ENCODE measurements at regions not wholly inside any gene's neighbourhood (a gene's known extent, or its start where the extent isn't known, plus 50 kb on each side); places are given as distances from the start of the nearest gene placed in this dataset.

DNA sequence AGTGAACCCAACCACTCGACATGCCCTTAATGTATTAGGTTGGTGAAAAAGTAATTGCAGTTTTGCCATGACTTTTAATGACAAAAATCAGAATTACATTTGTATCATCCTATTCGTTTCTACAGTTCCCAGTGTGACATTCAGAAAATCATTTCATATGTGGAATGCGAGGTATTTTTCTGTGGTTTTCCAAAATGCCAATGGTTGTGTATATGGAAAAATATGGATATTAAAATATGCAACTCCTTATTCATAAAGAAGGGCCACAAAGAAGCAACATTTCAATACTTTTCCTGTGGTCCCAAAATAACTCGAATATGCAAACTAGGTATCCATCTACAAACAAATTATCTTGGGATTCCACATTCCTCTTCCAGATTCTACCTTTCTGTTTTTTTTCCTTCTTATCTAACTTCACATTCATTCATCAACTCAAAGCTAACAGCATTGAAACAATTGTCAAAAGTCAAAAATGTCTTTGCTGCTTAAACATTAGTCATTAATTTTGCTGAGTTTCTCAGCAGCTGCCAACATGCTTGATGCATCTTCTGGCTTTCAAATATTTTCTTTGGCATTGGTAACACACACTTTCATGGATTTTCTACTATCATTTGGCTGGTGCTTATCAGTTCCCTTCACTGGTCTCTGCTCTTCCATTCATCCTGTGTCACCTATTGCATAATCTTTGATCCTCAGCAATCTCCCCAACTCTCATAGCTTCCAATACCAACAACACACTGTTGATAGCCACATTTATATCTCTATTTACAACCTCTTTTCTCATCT is 1445.4 kb downstream of the EFNB2 start:
- DNase-seq (ENCODE audit: low read depth): no peak

DNA sequence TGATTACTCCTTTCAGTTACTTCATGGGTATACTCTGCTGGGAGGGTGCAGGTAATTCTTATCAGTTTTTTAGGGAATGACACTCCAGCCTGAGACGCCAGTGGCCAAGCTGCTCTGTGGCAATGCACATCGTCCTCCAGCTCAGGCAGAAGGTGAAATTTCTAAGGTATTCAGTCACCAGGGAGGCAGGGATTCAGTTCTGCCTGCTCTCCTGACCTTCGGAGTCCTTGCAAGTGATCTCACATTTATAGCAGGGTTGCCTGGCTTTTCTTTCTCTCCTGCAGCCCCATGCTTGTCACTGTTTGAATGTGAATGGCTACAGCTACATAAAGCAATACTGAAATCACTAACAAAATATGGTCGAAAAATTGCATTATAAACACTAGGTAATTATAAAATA is 1447.5 kb downstream of the EFNB2 start:
- no peak overlapping the region for H3K4me3 ChIP-seq (ENCODE audit: low read depth, low read length)
- DNase-seq (ENCODE audit: low read depth): no peak
- no peak for TF ChIP-seq POLR2A (IDR thresholded peaks at IDR 0.05; ENCODE audit: extremely low read depth, insufficient read length)
- TF ChIP-seq, protein P1, sequence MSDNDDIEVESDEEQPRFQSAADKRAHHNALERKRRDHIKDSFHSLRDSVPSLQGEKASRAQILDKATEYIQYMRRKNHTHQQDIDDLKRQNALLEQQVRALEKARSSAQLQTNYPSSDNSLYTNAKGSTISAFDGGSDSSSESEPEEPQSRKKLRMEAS (IDR thresholded peaks at IDR 0.05; ENCODE audit: low read depth, low read length): no peak
- TF ChIP-seq, protein P2, sequence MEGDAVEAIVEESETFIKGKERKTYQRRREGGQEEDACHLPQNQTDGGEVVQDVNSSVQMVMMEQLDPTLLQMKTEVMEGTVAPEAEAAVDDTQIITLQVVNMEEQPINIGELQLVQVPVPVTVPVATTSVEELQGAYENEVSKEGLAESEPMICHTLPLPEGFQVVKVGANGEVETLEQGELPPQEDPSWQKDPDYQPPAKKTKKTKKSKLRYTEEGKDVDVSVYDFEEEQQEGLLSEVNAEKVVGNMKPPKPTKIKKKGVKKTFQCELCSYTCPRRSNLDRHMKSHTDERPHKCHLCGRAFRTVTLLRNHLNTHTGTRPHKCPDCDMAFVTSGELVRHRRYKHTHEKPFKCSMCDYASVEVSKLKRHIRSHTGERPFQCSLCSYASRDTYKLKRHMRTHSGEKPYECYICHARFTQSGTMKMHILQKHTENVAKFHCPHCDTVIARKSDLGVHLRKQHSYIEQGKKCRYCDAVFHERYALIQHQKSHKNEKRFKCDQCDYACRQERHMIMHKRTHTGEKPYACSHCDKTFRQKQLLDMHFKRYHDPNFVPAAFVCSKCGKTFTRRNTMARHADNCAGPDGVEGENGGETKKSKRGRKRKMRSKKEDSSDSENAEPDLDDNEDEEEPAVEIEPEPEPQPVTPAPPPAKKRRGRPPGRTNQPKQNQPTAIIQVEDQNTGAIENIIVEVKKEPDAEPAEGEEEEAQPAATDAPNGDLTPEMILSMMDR (IDR thresholded peaks at IDR 0.05; ENCODE audit: low read depth, low read length): no peak
- no peak for TF ChIP-seq MYC (IDR thresholded peaks at IDR 0.05; ENCODE audit: low read depth, low read length)

More for the DNA sequence above, 1445.4 kb downstream of the EFNB2 start:
- H3K4me3 ChIP-seq (ENCODE audit: low read depth, low read length): no peak overlapping the region
- TF ChIP-seq, protein P2 (IDR thresholded peaks at IDR 0.05; ENCODE audit: low read depth, low read length): no peak
- TF ChIP-seq MYC (IDR thresholded peaks at IDR 0.05; ENCODE audit: low read depth, low read length): no peak
- TF ChIP-seq, protein P1 (IDR thresholded peaks at IDR 0.05; ENCODE audit: low read depth, low read length): no peak
- no peak for TF ChIP-seq POLR2A (IDR thresholded peaks at IDR 0.05; ENCODE audit: extremely low read depth, insufficient read length)

DNA sequence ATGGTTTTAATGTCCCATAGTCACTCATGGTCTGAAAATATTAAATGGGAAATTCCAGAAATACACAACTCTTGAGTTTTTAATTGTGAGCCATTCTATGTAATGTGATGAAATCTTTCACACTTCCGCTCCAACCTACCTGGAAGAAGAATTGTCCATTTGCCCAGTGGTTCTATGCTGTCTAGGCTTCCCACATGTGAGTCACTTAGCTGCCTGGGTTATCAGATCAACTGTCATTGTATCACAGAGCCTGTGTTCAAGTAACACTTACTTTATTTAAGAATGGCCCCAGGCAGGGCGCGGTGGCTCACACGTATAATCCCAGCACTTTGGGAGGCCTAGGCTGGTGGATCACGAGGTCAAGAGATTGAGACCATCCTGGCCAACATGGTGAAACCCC is 1450.5 kb downstream of the EFNB2 start:
- TF ChIP-seq MYC (IDR thresholded peaks at IDR 0.05; ENCODE audit: low read depth, low read length): no peak
- no peak for DNase-seq (ENCODE audit: low read depth)
- no peak overlapping the region for H3K4me3 ChIP-seq (ENCODE audit: low read depth, low read length)

DNA sequence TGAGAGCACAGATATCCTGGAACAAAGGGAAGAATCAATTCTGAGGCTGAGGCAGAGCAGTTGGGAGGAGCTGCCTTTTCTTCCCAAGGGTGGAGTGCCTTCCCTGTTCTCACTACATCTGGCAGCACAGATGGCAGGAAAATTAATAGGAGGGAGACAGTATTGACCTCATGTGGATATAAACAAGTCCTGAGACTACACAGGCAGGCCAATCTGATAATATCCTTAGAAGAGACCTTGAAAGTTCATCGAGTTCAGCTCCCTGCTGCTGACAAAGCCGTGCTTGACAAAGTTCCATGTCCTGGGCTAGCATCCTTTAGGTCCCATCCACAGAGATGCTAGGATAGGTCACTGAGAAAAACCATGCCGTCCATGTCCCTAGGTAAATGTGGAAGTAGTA is 1451.5 kb downstream of the EFNB2 start:
- no peak overlapping the region for H3K4me3 ChIP-seq (ENCODE audit: low read depth, low read length)
- no peak for DNase-seq (ENCODE audit: low read depth)
- TF ChIP-seq, protein P2 (IDR thresholded peaks at IDR 0.05; ENCODE audit: low read depth, low read length): no peak
- no peak for TF ChIP-seq MYC (IDR thresholded peaks at IDR 0.05; ENCODE audit: low read depth, low read length)

DNA sequence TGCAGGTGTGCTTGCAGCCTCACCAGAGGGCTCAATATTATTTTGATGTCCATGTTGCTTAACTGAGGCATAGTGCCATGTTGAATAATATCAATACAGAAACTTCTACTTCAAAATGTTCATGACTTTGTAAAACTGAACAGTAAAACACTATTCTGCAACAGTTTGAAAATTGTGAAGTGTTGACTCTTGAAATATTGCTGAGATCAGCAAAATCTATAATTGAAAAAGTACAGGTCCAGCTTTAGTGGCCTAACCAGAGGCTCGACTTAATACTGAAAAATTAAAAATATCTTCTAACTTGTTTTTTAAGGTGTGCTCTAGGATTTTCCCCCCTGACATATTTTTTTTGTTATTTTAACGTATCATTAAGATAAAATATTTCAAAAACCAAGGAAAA is 1460.7 kb downstream of the EFNB2 start:
- no peak overlapping the region for H3K4me3 ChIP-seq (ENCODE audit: low read depth, low read length)
- DNase-seq (ENCODE audit: low read depth): no peak
- TF ChIP-seq, protein P2 (IDR thresholded peaks at IDR 0.05; ENCODE audit: low read depth, low read length): no peak
- TF ChIP-seq, protein P1 (IDR thresholded peaks at IDR 0.05; ENCODE audit: low read depth, low read length): no peak
- TF ChIP-seq MYC (IDR thresholded peaks at IDR 0.05; ENCODE audit: low read depth, low read length) (no peak), POLR2A (IDR thresholded peaks at IDR 0.05; ENCODE audit: extremely low read depth, insufficient read length) (no peak)

DNA sequence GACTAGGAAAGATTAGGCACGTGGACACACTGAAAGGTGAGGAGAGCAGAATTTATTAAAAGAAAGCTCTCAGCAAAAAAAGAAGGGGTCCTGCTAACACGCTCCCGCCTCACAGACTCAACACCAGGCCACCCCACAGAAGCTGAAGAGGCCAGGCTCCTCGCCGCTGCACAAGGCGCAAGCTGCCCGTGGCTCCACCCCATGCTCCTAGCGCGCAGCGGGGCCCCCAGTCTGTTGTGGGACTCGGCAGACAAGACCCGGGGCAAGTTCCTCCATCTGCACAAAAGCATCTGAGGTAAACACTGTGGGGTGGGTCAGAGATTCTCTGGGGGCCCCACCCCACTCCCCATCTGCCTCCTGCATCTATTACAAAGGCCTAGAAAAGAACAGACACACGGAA is 1462.4 kb downstream of the EFNB2 start:
- no peak for DNase-seq (ENCODE audit: low read depth)
- TF ChIP-seq POLR2A (IDR thresholded peaks at IDR 0.05; ENCODE audit: extremely low read depth, insufficient read length) (no peak), MYC (IDR thresholded peaks at IDR 0.05; ENCODE audit: low read depth, low read length) (no peak)
- TF ChIP-seq, protein P2 (IDR thresholded peaks at IDR 0.05; ENCODE audit: low read depth, low read length): no peak
- TF ChIP-seq, protein P1 (IDR thresholded peaks at IDR 0.05; ENCODE audit: low read depth, low read length): no peak
- H3K4me3 ChIP-seq (ENCODE audit: low read depth, low read length): no peak overlapping the region

Data from NB4 (cell line).